ENCODE measurements at regions not wholly inside any gene's neighbourhood (a gene's known extent, or its start where the extent isn't known, plus 50 kb on each side); places are given as distances from the start of the nearest gene placed in this dataset.

DNA sequence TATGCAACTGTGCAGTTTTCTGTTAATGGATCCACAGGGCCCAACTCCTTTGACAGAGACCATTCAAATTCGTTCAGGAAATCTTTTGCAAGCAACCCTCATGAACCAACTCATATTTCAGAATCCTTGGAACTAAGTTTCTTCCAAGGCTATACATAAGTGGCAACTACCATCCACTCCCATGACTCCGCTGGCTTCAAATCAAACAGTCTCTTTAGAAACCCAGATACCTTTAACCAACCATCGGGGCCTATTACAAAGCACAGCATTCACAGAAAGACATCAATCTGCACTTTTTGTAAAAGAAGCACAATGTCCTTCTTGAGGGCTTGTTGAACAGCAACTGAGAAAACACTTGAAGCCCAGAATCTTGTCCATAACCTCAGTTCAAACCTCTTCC, 526.9 kb downstream of the DTWD2 start:
- H3K9me3 Mint-ChIP-seq: no peaks in the 10 kb centered on the region
- no peaks in the 10 kb centered on the region for H3K36me3 Mint-ChIP-seq (ENCODE audit: low read depth)
- ChIA-PET CTCF (no interaction called here), POLR2A (no interaction called here)
- TF ChIP-seq, protein P1, sequence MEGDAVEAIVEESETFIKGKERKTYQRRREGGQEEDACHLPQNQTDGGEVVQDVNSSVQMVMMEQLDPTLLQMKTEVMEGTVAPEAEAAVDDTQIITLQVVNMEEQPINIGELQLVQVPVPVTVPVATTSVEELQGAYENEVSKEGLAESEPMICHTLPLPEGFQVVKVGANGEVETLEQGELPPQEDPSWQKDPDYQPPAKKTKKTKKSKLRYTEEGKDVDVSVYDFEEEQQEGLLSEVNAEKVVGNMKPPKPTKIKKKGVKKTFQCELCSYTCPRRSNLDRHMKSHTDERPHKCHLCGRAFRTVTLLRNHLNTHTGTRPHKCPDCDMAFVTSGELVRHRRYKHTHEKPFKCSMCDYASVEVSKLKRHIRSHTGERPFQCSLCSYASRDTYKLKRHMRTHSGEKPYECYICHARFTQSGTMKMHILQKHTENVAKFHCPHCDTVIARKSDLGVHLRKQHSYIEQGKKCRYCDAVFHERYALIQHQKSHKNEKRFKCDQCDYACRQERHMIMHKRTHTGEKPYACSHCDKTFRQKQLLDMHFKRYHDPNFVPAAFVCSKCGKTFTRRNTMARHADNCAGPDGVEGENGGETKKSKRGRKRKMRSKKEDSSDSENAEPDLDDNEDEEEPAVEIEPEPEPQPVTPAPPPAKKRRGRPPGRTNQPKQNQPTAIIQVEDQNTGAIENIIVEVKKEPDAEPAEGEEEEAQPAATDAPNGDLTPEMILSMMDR (IDR thresholded peaks at IDR 0.05): no peak
- no peak overlapping the region for H3K4me3 Mint-ChIP-seq
- H3K27me3 Mint-ChIP-seq: no peaks in the 10 kb centered on the region
- no peak overlapping the region for H3K27ac Mint-ChIP-seq
- DNase-seq (no peak), ATAC-seq (no peak)
- intact Hi-C loops (cut with micrococcal nuclease): no loop called here
- no peaks in the 10 kb centered on the region for H3K4me1 Mint-ChIP-seq (ENCODE audit: low read depth)

DNA sequence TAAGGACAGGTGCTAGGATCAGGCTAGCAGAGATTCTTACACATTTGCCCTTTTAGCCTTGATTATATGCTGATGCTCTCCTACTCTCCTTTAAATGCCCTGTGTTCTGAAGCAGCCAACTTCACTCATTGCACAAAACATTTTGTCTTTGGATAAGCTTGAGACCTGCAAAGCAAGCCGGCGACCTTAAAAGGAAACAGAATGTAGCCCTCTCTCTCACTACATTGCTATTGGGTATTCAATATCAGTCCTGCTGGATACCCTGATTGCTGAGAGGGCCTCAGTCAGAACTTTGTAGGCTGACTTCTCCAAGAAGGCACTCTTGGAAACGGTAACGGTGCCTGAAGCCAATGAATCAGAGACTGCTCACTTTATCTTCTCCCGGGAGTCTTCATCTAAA, 528.9 kb downstream of the DTWD2 start:
- DNase-seq: no peak
- Mint-ChIP-seq H3K27ac (no peak overlapping the region), H3K4me3 (no peak overlapping the region), H3K9me3 (no peaks in the 10 kb centered on the region), H3K36me3 (ENCODE audit: low read depth) (no peaks in the 10 kb centered on the region), H3K4me1 (ENCODE audit: low read depth) (no peaks in the 10 kb centered on the region), H3K27me3 (no peaks in the 10 kb centered on the region)
- CTCF ChIA-PET: no interaction called here
- intact Hi-C loops (cut with micrococcal nuclease): no loop called here
- POLR2A ChIA-PET: interaction anchor here (0.6 kb wide), 1 partner anchor 25 kb away, joined by 3 read pairs; no protein-coding TSS in a partner anchor
- ATAC-seq: no peak
- TF ChIP-seq, protein P1 (IDR thresholded peaks at IDR 0.05): no peak

DNA sequence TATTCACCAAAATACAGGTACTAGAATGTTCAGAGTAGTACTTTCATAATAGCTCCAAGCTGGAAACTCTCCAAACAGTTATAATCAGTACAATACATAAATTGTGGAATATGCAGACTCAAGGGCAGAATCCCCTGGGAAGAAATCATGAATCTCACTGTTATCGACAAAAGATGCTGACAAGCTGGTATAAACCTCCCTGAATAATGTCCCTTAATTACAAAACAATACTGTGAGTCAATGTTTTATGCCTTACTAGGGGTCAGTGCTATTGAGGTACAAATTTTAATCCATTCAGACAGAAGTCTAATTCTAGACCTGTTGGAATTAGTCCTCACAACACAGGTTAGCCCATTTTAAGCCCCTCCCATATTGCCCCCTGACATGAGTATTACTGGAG, 532.3 kb downstream of the DTWD2 start:
- ATAC-seq (no peak), DNase-seq (no peak)
- ChIA-PET POLR2A (no interaction called here), CTCF (no interaction called here)
- no peaks in the 10 kb centered on the region for H3K9me3 Mint-ChIP-seq
- intact Hi-C loops (cut with micrococcal nuclease): no loop called here
- TF ChIP-seq, protein P1 (IDR thresholded peaks at IDR 0.05): no peak
- no peak overlapping the region for H3K27ac Mint-ChIP-seq
- no peaks in the 10 kb centered on the region for H3K27me3 Mint-ChIP-seq
- no peak overlapping the region for H3K4me3 Mint-ChIP-seq
- no peaks in the 10 kb centered on the region for H3K4me1 Mint-ChIP-seq (ENCODE audit: low read depth)
- no peaks in the 10 kb centered on the region for H3K36me3 Mint-ChIP-seq (ENCODE audit: low read depth)

DNA sequence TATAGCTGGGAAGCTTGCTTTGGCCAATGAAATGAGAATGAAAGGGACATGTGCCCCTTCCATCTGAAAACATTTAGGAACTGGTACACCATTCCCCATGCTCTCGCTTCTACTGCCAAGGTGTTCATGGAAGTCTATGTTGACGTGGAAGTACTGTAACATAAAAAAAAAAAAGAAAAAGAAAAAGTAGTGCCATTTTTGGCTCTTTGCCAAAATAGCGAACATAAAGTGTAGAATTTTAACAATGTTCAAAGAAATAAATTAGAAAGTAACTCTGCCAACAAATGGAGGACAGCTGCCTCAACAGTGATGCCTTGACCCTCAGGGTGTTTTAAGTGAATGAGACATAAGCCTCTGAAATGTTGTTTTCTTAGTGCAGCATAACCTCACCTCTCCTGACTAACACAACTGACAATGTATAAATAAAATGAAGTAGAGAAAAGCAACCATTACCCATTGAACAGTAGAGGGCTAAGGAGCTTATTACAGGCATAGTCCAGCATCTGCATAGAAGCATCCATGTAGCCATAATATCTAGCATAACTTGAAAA, 536.6 kb downstream of the DTWD2 start:
- Mint-ChIP-seq H3K4me1 (ENCODE audit: low read depth) (no peaks in the 10 kb centered on the region), H3K27me3 (no peaks in the 10 kb centered on the region), H3K27ac (no peak overlapping the region), H3K9me3 (no peaks in the 10 kb centered on the region), H3K36me3 (ENCODE audit: low read depth) (no peaks in the 10 kb centered on the region), H3K4me3 (no peak overlapping the region)
- CTCF ChIA-PET: no interaction called here
- TF ChIP-seq, protein P1 (IDR thresholded peaks at IDR 0.05): no peak
- DNase-seq: no peak
- ATAC-seq: no peak
- POLR2A ChIA-PET: no interaction called here
- intact Hi-C loops (cut with micrococcal nuclease): no loop called here

DNA sequence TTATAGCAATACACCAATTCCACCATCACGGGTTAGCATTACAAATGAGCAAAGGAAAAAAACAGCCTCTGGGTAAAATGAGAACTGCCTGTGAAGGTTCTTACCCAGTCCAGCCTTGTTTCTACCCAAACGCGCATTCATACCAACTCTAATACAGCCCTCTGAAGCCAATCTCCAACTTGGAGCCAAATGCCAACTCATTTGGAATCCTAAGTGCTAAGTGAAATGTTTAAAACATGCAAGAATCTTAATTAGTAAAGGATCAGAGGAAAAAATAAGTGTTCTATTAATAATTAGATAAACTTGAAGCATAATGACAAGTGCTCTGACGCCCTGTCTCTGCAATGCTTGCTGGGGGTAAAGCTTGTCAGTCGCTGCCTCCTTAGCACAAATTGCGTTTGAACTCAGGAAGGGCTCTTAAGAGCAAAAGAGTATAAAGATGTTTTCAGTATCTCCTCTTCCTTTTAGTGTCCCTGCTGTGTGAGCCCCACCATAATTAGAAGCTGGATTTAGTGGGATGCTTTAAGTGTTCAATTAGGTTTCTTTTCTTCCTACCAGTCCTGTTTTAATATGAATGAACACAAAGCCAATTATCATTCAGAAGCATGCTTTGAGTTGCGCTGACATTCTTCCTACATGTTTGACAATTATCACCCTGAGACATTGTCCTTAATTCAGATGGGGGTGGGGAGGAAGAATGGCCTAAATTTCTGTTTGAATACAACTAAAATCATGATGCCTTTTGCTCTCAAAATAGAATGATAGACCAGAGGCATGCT, 537.6 kb downstream of the DTWD2 start:
- Mint-ChIP-seq H3K4me1 (ENCODE audit: low read depth) (no peaks in the 10 kb centered on the region), H3K27me3 (no peaks in the 10 kb centered on the region), H3K9me3 (no peaks in the 10 kb centered on the region), H3K36me3 (ENCODE audit: low read depth) (no peaks in the 10 kb centered on the region), H3K4me3 (no peak overlapping the region), H3K27ac (no peak overlapping the region)
- intact Hi-C loops (cut with micrococcal nuclease): no loop called here
- no peak for DNase-seq
- CTCF ChIA-PET: no interaction called here
- POLR2A ChIA-PET: no interaction called here
- TF ChIP-seq, protein P1 (IDR thresholded peaks at IDR 0.05): no peak
- no peak for ATAC-seq
